Testis (tissue), 2 donors: ENCODE measurements at regions not wholly inside any gene's neighbourhood (a gene's known extent, or its start where the extent isn't known, plus 50 kb on each side); places are given as distances from the start of the nearest gene placed in this dataset.

Experiments
- DNase-seq: peaks from one replicate; pipeline ENCODE4 v3.0.0-alpha.2; 2019
- H3K27ac ChIP-seq, 2 donors: fragments of 200-600 bp; sonication (generic); one replicate each; pipeline ENCODE4 v1.5.1; 2019
- H3K27me3 ChIP-seq: fragments of 200-600 bp; sonication (generic); one replicate; pipeline ENCODE4 v1.5.1; 2019
- H3K36me3 ChIP-seq: fragments of 200-600 bp; sonication (generic); one replicate; pipeline ENCODE4 v1.5.1; 2017; ENCODE audit warnings: low read depth; ENCODE audit errors: missing control alignments
- H3K4me1 ChIP-seq: fragments of 200-600 bp; sonication (generic); one replicate; pipeline ENCODE4 v1.5.1; 2019
- H3K4me3 ChIP-seq, 2 donors: fragments of 200-600 bp; sonication (generic); one replicate each; pipeline ENCODE4 v1.5.1; 2017 to 2019
- H3K9me3 ChIP-seq: fragments of 200-600 bp; sonication (generic); one replicate; pipeline ENCODE4 v1.5.1; 2017
- POLR2A ChIP-seq: fragments of 450-650 bp; IDR thresholded peaks from one replicate; pipeline ENCODE4 v1.6.1; 2017; ENCODE audit warnings: antibody characterized with exemption, mild to moderate bottlenecking, moderate library complexity
- WGBS, 2 donors: methylation state at CpG; one replicate each; pipeline ENCODE4 v1.1.5; 2018; 5-methylcytosine and 5-hydroxymethylcytosine counted together
- intact Hi-C: fragments of 100-400 bp; cut with DNase I; formaldehyde crosslinking; loops from one replicate; pipeline ENCODE4 v1.15.1; 2023; ENCODE audit warnings: low total_unique reads
- TF ChIP-seq, protein P1 (sequence below), 3 experiments: fragments of 450-650 bp in 2 of 3; fragments of 200-600 bp in 1 of 3; sonication (generic) in 1 of 3; IDR thresholded peaks; one replicate each; pipeline ENCODE4 v1.5.1; 2016 to 2019; ENCODE audit warnings: antibody characterized with exemption in 3 of 3, mild to moderate bottlenecking in 2 of 3, moderate library complexity in 1 of 3

DNA sequence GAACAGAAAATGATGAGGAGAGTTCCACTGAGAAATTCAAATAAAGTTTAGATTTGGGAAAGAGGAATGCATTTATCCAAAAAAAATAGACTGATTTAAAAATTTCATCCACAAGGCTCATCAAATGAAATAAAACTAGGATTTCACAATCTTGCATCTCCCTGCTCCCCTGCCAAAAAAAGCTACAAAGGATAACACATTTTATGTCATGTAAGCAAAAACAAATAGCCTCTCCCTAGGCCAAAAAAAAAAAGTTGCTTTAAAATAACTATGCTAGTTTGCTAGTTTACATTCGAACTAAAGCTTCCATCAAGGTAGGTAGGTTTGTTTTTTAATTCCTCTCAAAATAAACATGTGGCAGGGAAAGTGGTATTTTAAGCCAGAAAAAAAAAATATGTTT is 465.5 kb upstream of the ID2 start:
- DNase-seq = no peak
- Histone ChIP-seq H3K27me3 (no peaks in the 10 kb centered on the region), H3K9me3 (no peaks in the 10 kb centered on the region), H3K36me3 (no peaks in the 10 kb centered on the region), H3K27ac (no peak overlapping the region), H3K4me3 (no peak overlapping the region), H3K4me1 (no peaks in the 10 kb centered on the region)
- intact Hi-C loops = no loop called here
- 35 to 44% methylated on average over 1 of the region's 1 CpG for WGBS, 2 donors
- TF ChIP-seq, protein P1, sequence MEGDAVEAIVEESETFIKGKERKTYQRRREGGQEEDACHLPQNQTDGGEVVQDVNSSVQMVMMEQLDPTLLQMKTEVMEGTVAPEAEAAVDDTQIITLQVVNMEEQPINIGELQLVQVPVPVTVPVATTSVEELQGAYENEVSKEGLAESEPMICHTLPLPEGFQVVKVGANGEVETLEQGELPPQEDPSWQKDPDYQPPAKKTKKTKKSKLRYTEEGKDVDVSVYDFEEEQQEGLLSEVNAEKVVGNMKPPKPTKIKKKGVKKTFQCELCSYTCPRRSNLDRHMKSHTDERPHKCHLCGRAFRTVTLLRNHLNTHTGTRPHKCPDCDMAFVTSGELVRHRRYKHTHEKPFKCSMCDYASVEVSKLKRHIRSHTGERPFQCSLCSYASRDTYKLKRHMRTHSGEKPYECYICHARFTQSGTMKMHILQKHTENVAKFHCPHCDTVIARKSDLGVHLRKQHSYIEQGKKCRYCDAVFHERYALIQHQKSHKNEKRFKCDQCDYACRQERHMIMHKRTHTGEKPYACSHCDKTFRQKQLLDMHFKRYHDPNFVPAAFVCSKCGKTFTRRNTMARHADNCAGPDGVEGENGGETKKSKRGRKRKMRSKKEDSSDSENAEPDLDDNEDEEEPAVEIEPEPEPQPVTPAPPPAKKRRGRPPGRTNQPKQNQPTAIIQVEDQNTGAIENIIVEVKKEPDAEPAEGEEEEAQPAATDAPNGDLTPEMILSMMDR (IDR thresholded peaks at IDR 0.05) = no peak
- no peak for TF ChIP-seq POLR2A

DNA sequence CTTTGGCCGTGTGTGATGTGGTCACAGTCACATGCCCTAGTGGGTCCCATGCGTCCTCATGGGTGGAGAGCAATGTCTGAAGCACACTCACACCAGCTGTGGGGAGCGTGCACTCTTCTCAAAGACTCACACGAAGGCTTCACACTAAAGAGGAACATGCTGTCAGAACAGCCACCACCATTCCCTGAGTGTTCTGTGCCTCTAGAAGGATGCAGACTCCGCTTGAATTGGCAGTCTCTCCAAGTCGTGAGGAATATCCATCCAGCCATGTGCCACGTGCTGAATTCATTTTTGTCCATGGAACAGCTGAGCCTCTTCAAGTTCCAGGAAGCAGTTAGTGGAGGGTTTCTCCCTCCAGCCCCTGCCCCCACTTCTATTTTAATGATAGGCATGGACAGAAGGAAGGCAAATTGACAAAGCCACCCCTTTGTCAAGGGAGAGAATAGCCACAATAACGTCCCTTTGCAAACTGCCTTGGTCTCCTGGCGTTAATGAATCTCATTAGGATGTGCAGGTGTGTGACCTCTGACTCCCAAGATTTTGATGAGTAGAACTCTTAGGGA is 464.3 kb upstream of the ID2 start:
- no peak for DNase-seq
- H3K27ac ChIP-seq = no peak overlapping the region
- WGBS, 2 donors = 63 to 65% methylated on average over 5 to 9 of the region's 9 CpGs
- intact Hi-C loops = no loop called here
- TF ChIP-seq, protein P1 (IDR thresholded peaks at IDR 0.05) = no peak
- no peak for TF ChIP-seq POLR2A
- H3K9me3 ChIP-seq = no peaks in the 10 kb centered on the region
- H3K4me1 ChIP-seq = no peaks in the 10 kb centered on the region
- H3K36me3 ChIP-seq = no peaks in the 10 kb centered on the region
- H3K27me3 ChIP-seq = no peaks in the 10 kb centered on the region
- H3K4me3 ChIP-seq = no peak overlapping the region

DNA sequence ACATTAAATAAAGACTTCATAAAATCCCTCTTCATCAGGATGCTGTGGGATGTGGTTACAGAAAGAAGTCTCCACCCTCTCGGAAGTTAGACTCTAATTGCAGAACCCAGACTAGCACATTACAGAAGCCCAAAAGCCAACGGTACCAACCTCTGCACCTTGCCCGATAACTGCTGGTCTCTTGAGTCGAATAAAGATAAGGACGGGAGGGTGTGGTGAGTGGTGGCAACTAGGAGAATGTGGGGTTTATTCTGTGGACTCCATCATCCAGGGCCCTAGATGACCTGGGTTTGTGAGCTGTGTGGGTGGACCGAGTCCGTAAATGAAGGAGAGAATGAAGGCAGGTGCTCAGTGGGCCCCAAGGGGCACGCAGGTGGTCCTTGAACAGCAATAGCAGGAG is 462.8 kb upstream of the ID2 start:
- Histone ChIP-seq H3K27ac (no peak overlapping the region), H3K27me3 (no peaks in the 10 kb centered on the region), H3K36me3 (no peaks in the 10 kb centered on the region), H3K4me3 (no peak overlapping the region), H3K4me1 (no peaks in the 10 kb centered on the region), H3K9me3 (no peaks in the 10 kb centered on the region)
- DNase-seq = no peak
- WGBS, 2 donors = 85 to 96% methylated on average over 8 of the region's 8 CpGs
- TF ChIP-seq, protein P1 (IDR thresholded peaks at IDR 0.05) = no peak
- no peak for TF ChIP-seq POLR2A
- intact Hi-C loops = no loop called here

DNA sequence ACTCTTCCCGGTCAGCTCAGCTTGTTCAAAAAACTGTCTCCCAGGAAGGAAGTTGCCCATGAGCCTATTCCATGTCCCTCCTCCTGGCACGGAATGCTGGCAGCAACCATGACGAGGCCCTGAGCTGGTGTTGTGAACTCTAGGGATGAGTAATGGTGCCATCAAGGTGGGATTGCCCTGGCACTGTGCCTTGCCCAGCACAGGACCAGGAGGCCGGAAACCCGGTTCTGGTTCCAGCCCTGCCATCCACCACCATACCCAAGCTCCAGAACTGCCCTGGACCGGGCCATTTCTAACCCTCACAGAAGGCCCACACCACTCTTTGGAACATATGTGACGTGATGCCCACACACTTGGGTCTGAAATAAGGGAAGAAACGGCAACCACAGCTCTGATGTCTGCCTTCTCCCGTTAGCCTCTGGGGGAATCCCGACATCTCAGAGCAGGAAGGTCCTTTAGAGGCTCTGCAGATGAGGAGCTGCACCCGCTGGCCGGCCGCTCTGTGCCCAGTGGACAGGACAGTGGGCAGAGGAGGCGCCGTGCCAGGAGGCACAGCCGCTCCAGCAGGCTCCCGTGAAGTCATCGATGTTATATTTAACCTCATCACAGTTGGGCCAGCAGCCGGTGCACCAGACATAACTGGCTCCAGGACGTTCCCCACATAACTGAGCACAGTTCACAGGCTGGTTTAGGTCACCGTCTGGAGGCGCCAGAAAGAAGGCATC is 462.1 kb upstream of the ID2 start:
- no peak for DNase-seq
- no peak overlapping the region for H3K4me3 ChIP-seq
- H3K4me1 ChIP-seq = no peaks in the 10 kb centered on the region
- no peaks in the 10 kb centered on the region for H3K36me3 ChIP-seq
- no peaks in the 10 kb centered on the region for H3K9me3 ChIP-seq
- intact Hi-C loops = no loop called here
- no peak overlapping the region for H3K27ac ChIP-seq
- H3K27me3 ChIP-seq = no peaks in the 10 kb centered on the region
- TF ChIP-seq POLR2A = no peak
- TF ChIP-seq, protein P1 (IDR thresholded peaks at IDR 0.05) = no peak
- 92 to 95% methylated on average over 22 of the region's 22 CpGs for WGBS, 2 donors
